ENCODE measurements at regions not wholly inside any gene's neighbourhood (a gene's known extent, or its start where the extent isn't known, plus 50 kb on each side); places are given as distances from the start of the nearest gene placed in this dataset.

GRCh38 chr10:126851414-126852108, 53.7 kb upstream of the DOCK1 start:
- DNase-seq, result no peak

DNA sequence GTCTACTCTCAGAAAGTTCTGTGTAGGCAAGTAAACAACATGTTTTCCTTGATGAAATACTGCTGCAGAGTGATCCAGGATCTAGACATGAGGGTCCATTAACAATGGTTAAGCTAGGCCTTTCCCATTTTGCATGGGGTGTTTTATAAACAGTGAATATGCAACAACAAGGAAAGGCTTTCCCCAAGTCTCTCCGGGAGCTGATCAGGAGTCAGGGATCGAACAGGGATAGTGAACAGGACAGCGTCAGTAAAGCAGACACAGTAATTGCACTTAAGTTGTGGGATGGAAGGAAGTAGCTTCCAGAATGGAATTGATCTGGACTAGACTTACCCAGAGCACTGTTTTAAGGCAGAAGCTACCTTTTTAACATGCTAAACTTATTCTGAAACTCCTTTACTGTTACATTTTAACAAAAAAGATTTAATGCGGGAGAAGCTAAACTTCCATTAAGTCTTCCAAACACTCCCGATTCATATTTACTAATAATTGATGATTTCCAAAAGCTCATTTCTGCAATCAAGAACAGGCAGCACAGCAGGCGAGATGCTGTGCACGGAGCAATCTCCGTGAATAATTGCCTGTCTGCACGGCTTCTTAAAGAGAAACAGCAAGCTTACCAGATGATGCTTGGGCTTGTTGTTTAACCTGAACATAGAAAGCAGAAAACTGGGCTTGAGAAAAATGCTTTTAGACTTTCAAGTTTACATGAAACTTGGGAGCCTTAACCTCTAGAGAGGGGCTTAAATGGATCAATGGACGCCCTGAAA, 50.3 kb upstream of the DOCK1 start:
- no peak for DNase-seq

Measured in stimulated activated CD4-positive, alpha-beta T cell treated with anti-CD3 and anti-CD28 coated beads, Interleukin-4, amount 100 ng/mL, for 1 hour (primary cell).